Endothelial cell of umbilical vein (primary cell): ENCODE measurements at regions not wholly inside any gene's neighbourhood (a gene's known extent, or its start where the extent isn't known, plus 50 kb on each side); places are given as distances from the start of the nearest gene placed in this dataset.

ENCODE experiments used
- BruUV-seq: library from RNA; stranded (reverse); fragments of 400-500 nt; replicated peaks from 2 replicates; lab custom pipeline; 2021; lab: Mats Ljungman, UMichigan
- CTCF ChIA-PET: fragments of 300-600, 350-600 bp; sonication (Branson Sonifier 250); formaldehyde crosslinking; loops from one replicate; lab custom pipeline; 2021; ENCODE audit warnings: antibody characterized with exemption, inconsistent platforms; lab: Charles Lee
- POLR2A ChIA-PET: fragments of 300-600, 350-600 bp; sonication (Branson Sonifier 250); formaldehyde crosslinking; loops from one replicate; lab custom pipeline; 2021; ENCODE audit warnings: antibody characterized with exemption, inconsistent platforms; lab: Charles Lee
- DNase-seq: peaks from one replicate; pipeline ENCODE4 v3.0.0-alpha.2; 2011; ENCODE audit warnings: low read depth, low spot score
- FAIRE-seq: peaks from 2 replicates; lab custom pipeline; 2011; peaks lifted over from hg19 to GRCh38; lab: Jason Lieb, UNC
- H2AFZ ChIP-seq: 2 replicates; pipeline ENCODE4 v1.6.0; 2012; ENCODE audit warnings: low read depth, low read length, control low read depth, inconsistent platforms
- H3K27ac ChIP-seq: 2 replicates; pipeline ENCODE4 v1.5.1; 2011; ENCODE audit warnings: low read depth, mild to moderate bottlenecking, control low read depth, low read length, moderate library complexity; ENCODE audit not compliant: insufficient read depth
- H3K27me3 ChIP-seq, 2 experiments: 2 replicates each; pipeline versions ENCODE4 v1.6.0 to v1.6.1; 2011; ENCODE audit warnings: low read length in 2 of 2, mixed read lengths in 1 of 2; ENCODE audit not compliant: control insufficient read depth in 2 of 2, insufficient read depth in 2 of 2
- H3K36me3 ChIP-seq, 2 experiments: 2 replicates in 1 of 2; 3 replicates in 1 of 2; pipeline ENCODE4 v1.5.1; 2011; ENCODE audit warnings: low read length in 2 of 2, mild to moderate bottlenecking in 1 of 2, moderate library complexity in 1 of 2; ENCODE audit not compliant: control insufficient read depth in 2 of 2, insufficient read depth in 2 of 2; ENCODE audit errors: extremely low read depth in 1 of 2
- H3K4me1 ChIP-seq: 3 replicates; pipeline ENCODE4 v1.5.1; 2011; ENCODE audit warnings: mild to moderate bottlenecking, low read length; ENCODE audit not compliant: control insufficient read depth, insufficient read depth; ENCODE audit errors: extremely low read depth
- H3K4me2 ChIP-seq: 2 replicates; pipeline ENCODE4 v1.6.1; 2011; ENCODE audit warnings: low read length, control low read depth, mixed read lengths; ENCODE audit not compliant: insufficient read depth
- H3K4me3 ChIP-seq, 3 experiments: fragments of 200-600 bp in 1 of 3; sonication (generic), shearing (Covaris generic) in 1 of 3; replicated peaks in 1 of 3; 2 replicates each; pipeline ENCODE4 v1.5.1; 2011 to 2016; ENCODE audit warnings: control low read depth in 3 of 3, low read length in 3 of 3, mild to moderate bottlenecking in 2 of 3, inconsistent platforms in 1 of 3, low read depth in 1 of 3, moderate library complexity in 1 of 3; ENCODE audit not compliant: insufficient read depth in 1 of 3
- H3K79me2 ChIP-seq: 2 replicates; pipeline ENCODE4 v1.6.0; 2012; ENCODE audit warnings: low read length, inconsistent platforms; ENCODE audit not compliant: control insufficient read depth, insufficient read depth
- H3K9ac ChIP-seq: replicated peaks from 2 replicates; pipeline ENCODE3; 2011; ENCODE audit warnings: low read length, control low read depth; ENCODE audit not compliant: insufficient read depth; ENCODE audit errors: extremely low read depth
- H3K9me1 ChIP-seq: replicated peaks from 3 replicates; pipeline ENCODE4 v1.6.0; 2011; ENCODE audit warnings: mild to moderate bottlenecking, low read length; ENCODE audit not compliant: control insufficient read depth, insufficient read depth; ENCODE audit errors: extremely low read depth
- H3K9me3 ChIP-seq: replicated peaks from 2 replicates; pipeline ENCODE4 v1.5.1; 2012; ENCODE audit warnings: low read length, inconsistent platforms; ENCODE audit not compliant: control insufficient read depth, insufficient read depth
- H4K20me1 ChIP-seq: replicated peaks from 2 replicates; pipeline ENCODE3; 2011; ENCODE audit warnings: mild to moderate bottlenecking, low read length; ENCODE audit not compliant: control insufficient read depth, insufficient read depth; ENCODE audit errors: extremely low read depth
- EZH2 ChIP-seq: IDR thresholded peaks from 2 replicates; pipeline ENCODE4 v1.6.1; 2012; ENCODE audit warnings: borderline replicate concordance, low read depth, mild to moderate bottlenecking, moderate library complexity, low read length, inconsistent platforms; ENCODE audit not compliant: severe bottlenecking
- FOS ChIP-seq: IDR thresholded peaks from 2 replicates; pipeline ENCODE4 v1.6.1; 2011; ENCODE audit warnings: mild to moderate bottlenecking, low read length, moderate library complexity, borderline replicate concordance; ENCODE audit not compliant: insufficient read depth
- GATA2 ChIP-seq: IDR thresholded peaks from 2 replicates; pipeline ENCODE4 v1.7.0; 2011; ENCODE audit warnings: low read depth, mild to moderate bottlenecking, moderate library complexity, mixed read lengths, low read length; ENCODE audit not compliant: insufficient read length, insufficient read depth
- JUN ChIP-seq: IDR thresholded peaks from 2 replicates; pipeline ENCODE4 v1.6.1; 2011; ENCODE audit warnings: borderline replicate concordance, low read depth; ENCODE audit not compliant: insufficient read length, insufficient read depth
- MYC ChIP-seq: IDR thresholded peaks from one replicate; pipeline ENCODE4 v1.6.1; 2011; ENCODE audit warnings: mild to moderate bottlenecking, low read depth, low read length
- POLR2A ChIP-seq: IDR thresholded peaks from 2 replicates; pipeline ENCODE4 v1.6.1; 2012; ENCODE audit warnings: low read depth, mild to moderate bottlenecking, control low read depth, low read length
- dilution Hi-C: fragments of 300-500 bp; cut with MboI; formaldehyde crosslinking; loops from one replicate; pipeline ENCODE4 v1.15.0; 2019; ENCODE audit warnings: low sequenced_read_pairs; ENCODE audit not compliant: extremely low pct_ligation_motif_present
- intact Hi-C: fragments of 100-400 bp; cut with micrococcal nuclease; formaldehyde crosslinking; loops from one replicate; pipeline ENCODE4 v1.10.0; 2022
- TF ChIP-seq, protein P1 (sequence below): IDR thresholded peaks from 2 replicates; pipeline ENCODE4 v1.6.1; 2011; ENCODE audit not compliant: insufficient read depth, insufficient read length
- TF ChIP-seq, protein P2 (sequence below), 2 donors: IDR thresholded peaks; 1 replicate in 1 of 2; 2 replicates in 1 of 2; pipeline ENCODE4 v1.5.1; 2011; ENCODE audit warnings: low read length in 2 of 2, mild to moderate bottlenecking in 2 of 2, moderate library complexity in 2 of 2, control low read depth in 1 of 2, inconsistent platforms in 1 of 2, low read depth in 1 of 2; ENCODE audit not compliant: insufficient read depth in 1 of 2; ENCODE audit errors: extremely low read depth in 1 of 2

DNA sequence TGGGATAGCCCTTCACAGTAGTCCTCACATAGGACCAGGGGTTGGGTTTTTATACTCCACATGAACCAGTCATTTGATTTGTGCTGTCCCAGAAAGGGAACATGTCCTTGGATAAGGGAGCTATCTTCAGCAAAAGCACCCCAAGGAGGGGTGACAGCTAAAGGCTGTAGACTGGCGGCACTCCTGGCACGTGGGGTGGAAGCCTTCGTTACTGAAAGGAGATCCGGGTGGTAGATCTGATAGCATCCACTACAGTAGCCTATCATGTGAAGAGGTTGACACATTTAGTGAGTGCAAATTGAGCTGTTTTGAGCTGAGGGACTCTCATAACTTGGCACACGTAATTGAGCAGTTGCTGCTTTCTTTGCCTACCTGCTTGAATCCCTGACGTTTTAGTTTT is 588.8 kb upstream of the GOLIM4 start:
- CTCF ChIA-PET = interaction anchor here (1.0 kb wide), 1 partner anchor 11 kb away, joined by 3 read pairs; no protein-coding TSS in a partner anchor
- H3K9ac ChIP-seq = no peak overlapping the region
- H2AFZ ChIP-seq = no peak overlapping the region
- H3K9me3 ChIP-seq = no peaks in the 10 kb centered on the region
- TF ChIP-seq EZH2 (no peak), GATA2 (no peak), FOS (no peak)
- TF ChIP-seq, protein P1, sequence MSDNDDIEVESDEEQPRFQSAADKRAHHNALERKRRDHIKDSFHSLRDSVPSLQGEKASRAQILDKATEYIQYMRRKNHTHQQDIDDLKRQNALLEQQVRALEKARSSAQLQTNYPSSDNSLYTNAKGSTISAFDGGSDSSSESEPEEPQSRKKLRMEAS = no peak
- dilution Hi-C loops = no loop called here
- H4K20me1 ChIP-seq = no peaks in the 10 kb centered on the region
- intact Hi-C loops = no loop called here
- DNase-seq = no peak
- no peak overlapping the region for H3K4me2 ChIP-seq
- H3K4me3 ChIP-seq = no peak overlapping the region
- H3K27me3 ChIP-seq = peaks cover 2 to 4% of the 10 kb centered on the region in 2 experiments
- no TSS peak for BruUV-seq
- H3K36me3 ChIP-seq = no peaks in the 10 kb centered on the region
- no peaks in the 10 kb centered on the region for H3K79me2 ChIP-seq
- no peaks in the 10 kb centered on the region for H3K9me1 ChIP-seq
- no peak overlapping the region for H3K27ac ChIP-seq
- POLR2A ChIA-PET = no interaction called here
- no peaks in the 10 kb centered on the region for H3K4me1 ChIP-seq
- no peak for FAIRE-seq

DNA sequence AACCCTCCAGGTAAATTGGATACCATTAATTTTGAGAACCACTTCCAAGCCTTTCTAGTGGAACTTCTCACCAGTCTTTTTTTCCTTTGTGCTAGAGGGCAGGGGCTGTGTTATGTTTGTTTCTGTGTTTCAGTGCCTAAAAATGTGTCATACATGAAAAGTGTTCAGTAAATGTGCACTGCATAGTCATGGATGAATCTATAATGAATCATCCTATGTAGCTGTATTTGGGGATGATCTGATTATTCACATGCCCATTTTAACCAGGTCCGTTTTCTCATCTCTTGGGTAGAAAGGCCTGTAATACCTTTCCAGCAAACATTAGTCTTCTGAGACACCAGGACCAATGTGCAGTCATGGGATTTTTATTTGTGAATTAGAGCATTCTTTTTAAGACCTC is 583.0 kb upstream of the GOLIM4 start:
- dilution Hi-C loops = no loop called here
- no peak for DNase-seq
- Histone ChIP-seq H2AFZ (no peak overlapping the region), H4K20me1 (no peaks in the 10 kb centered on the region), H3K79me2 (no peaks in the 10 kb centered on the region), H3K9ac (no peak overlapping the region), H3K9me3 (no peaks in the 10 kb centered on the region), H3K4me3 (no peak overlapping the region), H3K4me1 (no peaks in the 10 kb centered on the region), H3K36me3 (no peaks in the 10 kb centered on the region), H3K9me1 (no peaks in the 10 kb centered on the region), H3K4me2 (no peak overlapping the region), H3K27me3 (peaks cover 2 to 3% of the 10 kb centered on the region in 2 experiments), H3K27ac (no peak overlapping the region)
- ChIA-PET CTCF (interaction anchor here (1.1 to 1.3 kb wide), 4 partner anchors 9 to 169 kb away, joined by 3 to 4 read pairs (median 4); no protein-coding TSS in a partner anchor), POLR2A (no interaction called here)
- no peak for FAIRE-seq
- intact Hi-C loops = no loop called here
- TF ChIP-seq MYC = no peak
- no peak for TF ChIP-seq EZH2
- TF ChIP-seq, protein P2, sequence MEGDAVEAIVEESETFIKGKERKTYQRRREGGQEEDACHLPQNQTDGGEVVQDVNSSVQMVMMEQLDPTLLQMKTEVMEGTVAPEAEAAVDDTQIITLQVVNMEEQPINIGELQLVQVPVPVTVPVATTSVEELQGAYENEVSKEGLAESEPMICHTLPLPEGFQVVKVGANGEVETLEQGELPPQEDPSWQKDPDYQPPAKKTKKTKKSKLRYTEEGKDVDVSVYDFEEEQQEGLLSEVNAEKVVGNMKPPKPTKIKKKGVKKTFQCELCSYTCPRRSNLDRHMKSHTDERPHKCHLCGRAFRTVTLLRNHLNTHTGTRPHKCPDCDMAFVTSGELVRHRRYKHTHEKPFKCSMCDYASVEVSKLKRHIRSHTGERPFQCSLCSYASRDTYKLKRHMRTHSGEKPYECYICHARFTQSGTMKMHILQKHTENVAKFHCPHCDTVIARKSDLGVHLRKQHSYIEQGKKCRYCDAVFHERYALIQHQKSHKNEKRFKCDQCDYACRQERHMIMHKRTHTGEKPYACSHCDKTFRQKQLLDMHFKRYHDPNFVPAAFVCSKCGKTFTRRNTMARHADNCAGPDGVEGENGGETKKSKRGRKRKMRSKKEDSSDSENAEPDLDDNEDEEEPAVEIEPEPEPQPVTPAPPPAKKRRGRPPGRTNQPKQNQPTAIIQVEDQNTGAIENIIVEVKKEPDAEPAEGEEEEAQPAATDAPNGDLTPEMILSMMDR (IDR thresholded peaks at IDR 0.05; ENCODE audit: extremely low read depth in 1 of 2, insufficient read depth in 1 of 2, low read depth in 1 of 2, low read length in 2 of 2) = no peak
- TF ChIP-seq POLR2A = no peak
- no peak for TF ChIP-seq GATA2
- no peak for TF ChIP-seq JUN
- TF ChIP-seq FOS = no peak
- BruUV-seq = no TSS peak
